NCI-H2227 (cell line): ENCODE measurements at regions not wholly inside any gene's neighbourhood (a gene's known extent, or its start where the extent isn't known, plus 50 kb on each side); places are given as distances from the start of the nearest gene placed in this dataset.

Experiments used
- DNase-seq: peaks from one replicate; lab custom pipeline; 2025; ENCODE audit not compliant: unreplicated experiment; lab: John Stamatoyannopoulos, UW

DNA sequence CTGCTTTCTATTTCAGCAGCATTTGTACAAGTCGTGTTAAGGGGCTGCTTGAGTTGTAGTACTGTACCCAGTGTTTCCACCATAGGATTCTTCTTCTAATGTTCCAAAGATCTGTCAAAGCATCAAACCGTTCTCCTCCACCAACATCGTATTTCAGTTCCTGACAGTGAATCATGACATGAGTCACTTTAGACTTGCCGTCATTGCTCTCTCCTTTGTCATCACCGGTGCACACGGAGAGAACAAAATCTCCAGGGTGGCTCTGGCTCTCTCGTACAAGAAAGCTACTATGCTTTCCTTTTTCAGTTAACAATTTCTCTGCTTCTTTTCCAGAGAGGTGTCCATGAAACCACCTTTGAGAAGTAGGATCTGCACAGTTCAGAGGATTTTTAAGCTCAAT, 270.9 kb upstream of the CCDC54 start:
- DNase-seq: no peak

DNA sequence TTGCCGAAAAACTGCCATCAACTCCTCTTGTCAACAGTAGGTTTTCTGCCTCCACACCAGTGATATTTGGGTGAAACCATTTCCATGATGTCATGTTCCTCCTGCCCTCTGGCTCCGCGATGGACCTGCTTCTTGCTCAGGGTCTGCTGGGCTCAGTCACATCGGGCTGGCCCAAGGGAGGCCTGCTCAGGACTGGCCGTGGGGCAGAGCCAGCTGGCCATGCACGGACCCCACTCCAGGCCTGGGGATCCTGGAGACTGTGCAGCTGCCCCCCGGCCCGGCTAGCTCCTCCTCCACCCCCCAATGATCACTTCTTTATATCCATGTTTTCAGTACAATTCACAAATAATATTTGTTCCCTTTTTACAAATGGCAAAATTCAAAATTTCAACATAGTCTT, 270.3 kb upstream of the CCDC54 start:
- no peak for DNase-seq

DNA sequence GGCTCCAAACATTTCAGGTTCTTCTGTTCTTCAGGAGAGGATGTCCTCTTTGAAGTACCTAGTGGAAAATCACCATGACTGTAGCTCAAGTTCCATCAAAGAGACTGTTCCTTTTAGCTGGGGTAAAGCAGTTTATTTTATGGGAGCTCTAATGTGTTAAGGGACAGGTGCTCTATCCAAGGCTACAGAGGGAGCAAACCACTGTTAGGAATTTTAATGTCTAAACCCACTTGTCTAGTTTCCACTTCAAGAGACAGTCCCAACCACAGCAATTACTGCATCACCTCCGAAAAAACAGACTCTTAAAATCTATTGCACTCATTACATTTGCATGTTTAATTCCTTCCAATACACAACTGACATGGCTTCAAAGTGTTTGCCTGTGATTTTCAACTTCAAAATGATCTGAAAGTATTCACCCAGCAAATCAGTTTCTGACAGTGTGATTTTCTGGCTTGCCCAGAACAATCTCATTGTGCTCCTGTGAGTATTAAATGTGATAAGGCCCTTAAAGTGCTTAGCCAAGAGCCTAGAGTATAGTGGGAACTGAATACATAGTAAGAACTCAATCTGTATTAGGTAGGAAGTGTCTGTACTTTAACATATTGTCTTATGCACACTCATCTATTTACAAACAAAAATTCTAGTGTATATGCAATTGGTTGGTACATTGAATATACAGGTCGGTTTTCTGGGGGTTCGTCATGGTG, 266.5 kb upstream of the CCDC54 start:
- no peak for DNase-seq

DNA sequence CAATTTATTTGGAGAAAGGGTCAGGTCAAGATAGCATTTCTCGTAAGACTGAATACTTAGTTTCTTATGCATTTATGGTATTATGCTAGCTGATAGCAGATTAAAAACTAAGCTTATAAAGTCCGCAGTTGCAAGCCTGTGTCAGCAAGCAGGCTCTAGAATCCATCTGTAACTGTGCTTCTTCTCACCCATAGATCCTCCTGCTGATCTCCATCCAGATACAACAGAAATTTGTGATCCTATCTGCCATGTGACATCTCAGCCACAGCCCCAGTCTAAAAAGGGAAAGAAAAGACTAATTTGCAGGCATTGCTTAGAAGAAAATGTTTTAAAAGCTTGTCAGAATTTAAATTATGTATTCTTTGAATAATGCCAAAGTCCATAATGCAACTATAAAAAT, 265.4 kb upstream of the CCDC54 start:
- DNase-seq: no peak

DNA sequence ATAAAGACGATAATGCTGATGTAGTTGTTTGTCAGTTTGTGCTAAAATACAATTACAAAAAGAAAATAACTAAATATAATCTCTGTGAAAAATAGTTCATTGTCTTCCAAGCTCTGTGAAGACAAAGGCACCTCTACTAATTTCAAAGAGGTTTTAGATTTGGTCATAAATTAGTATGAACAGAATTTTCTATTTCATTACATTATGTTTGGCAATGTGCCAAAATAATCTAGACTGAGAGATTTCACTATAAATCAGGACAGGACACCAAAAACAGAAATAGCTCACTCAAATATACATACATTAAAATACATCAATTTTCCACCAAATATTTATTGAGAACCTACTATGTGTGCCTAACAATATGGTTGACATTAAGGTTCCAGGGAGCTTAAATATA, 264.9 kb upstream of the CCDC54 start:
- no peak for DNase-seq

DNA sequence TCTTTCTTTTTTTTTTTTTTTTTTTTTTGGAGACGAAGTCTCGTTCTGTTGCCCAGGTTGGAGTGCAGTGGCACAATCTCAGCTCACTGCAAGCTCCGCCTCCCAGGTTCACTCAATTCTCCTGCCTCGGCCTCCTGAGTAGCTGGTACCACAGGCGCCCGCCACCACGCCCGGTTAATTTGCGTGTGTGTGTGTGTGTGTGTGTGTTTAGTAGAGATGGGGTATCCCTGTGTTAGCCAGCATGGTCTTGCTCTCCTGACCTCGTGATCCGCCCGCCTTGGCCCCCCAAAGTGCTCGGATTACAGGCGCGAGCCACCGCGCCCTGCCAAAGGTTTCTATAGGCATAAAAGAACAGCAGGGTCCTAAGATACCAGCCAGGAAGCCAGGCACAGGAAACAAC, 261.0 kb upstream of the CCDC54 start:
- no peak for DNase-seq

DNA sequence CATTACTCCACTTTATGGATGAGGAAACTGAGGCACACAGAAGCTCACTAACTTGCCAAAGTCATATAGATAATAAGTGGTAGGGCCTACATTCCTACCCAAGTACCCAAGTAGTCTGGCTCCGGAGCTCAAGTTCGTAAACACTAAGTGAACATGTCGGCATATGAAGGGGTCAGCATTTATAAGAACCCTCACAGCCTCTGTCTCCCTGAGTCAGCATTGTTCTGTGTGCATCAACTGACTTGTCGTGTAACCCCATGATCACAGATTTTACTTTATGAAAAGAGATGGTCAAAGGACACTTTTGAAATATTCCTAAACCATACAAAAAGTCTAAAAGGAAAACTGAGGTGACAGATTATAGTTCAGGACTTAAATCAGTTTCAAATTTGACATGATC, 260.1 kb upstream of the CCDC54 start:
- DNase-seq: no peak

DNA sequence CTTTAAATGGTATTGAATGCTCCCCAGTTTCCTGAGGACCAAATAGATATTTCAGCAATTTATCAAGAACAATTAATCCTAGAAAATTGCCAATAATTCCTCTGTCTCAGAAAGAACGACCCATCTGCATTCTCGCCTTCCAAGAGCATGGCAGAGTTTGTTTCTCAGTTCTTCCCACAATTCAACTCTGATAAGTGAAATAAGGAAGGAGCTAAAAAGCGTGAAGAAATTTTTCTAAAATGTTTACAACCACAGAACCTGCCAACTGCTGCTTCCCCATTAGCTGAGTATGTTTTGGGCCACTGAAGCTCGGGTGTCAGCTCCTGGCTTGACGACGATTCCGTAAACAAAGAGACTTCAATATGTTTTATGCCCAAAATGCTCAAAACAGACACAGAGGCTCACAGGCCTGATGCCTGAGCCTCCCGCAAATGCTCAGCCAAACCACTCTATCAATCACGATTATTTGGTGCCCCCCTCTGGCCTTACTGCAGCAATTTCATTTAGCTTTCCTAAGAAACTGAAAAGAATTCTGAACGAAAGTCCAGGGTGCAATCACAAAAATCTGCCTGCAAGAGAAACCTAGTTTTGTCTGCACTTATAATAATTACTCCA, 259.2 kb upstream of the CCDC54 start:
- no peak for DNase-seq

DNA sequence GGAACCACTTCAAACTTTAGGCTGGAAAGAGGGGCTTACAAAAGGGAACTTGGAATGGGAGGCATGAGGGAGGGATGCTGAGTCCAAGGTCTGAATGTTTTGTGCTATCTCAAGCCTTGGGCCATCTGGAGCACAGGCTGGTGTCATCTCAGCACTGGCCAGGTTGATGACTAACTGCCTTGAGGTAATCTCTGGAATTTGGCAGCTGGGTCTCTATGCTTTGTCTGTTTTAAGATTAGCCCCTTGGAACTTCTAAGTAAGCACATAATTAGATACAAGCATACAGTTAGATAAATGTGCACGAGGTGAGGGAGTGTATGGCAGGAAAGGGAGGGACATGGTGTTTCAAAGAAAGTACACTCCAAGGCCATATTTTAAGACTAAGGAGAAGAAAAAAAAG, 252.4 kb upstream of the CCDC54 start:
- DNase-seq: no peak

DNA sequence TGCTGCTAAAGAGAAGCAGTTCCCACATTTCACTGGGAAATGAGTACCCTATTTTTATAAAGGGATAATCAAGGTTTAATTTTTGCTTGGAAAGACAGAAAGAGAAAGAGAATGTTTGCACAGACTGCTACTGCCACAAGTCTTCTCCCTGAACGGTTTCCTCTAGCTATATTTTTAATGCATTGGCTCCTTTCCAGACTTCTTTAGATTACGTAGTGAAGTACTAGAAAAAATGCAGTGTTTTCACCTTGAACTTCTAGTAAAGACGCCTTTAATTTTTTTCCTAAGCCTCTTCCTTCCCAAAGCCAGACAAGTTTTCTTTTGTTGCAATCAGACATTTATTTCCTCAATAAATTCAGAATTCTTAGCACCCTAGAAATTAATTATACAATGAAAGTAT, 248.3 kb upstream of the CCDC54 start:
- DNase-seq: no peak

DNA sequence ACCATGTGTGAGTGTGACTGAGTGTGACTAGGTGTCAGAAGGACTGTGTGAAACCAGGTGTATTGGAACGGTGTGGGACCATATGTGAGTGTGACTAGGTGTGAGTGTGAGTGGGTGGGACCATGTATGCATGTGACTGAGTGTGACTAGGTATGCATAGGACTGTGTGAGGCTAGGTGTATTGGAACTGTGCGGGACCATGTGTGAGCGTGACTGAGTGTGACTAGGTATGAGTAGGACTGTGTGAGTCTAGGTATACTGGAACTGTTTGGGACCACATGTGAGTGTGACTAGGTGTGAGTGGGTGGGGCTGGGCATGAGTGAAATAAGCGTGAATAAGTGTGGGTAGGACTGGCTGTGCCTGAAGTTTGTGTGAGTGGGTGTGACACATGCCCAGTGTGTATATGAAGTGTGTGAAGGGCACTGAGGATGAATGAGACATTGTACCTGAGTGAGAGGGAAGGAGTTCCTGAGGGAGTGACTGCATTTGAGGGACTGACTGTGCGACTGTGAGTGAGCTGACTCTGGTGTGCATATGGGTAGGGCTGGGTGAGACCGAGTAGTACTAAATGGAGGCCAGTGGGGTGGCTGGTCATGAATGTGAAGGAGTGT, 247.0 kb upstream of the CCDC54 start:
- no peak for DNase-seq

DNA sequence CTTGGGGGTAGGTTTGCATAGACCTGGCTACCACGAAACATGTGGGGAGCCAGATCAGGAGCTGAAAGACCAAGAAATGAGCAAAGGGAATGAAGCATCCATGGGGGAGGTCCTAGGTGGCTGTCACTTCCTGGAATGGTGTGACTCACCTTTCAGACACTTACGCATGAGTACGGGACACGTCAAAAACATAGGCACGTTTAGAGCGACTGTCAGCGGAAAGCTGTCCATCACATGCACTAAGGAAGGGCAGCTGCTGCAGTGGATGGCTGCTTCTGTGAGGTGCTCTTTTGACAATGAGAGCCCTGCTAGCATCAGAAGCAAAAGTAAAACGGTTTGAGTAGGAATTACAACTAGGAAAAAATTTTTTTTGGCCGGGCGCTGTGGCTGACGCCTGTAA, 244.6 kb upstream of the CCDC54 start:
- DNase-seq: no peak

DNA sequence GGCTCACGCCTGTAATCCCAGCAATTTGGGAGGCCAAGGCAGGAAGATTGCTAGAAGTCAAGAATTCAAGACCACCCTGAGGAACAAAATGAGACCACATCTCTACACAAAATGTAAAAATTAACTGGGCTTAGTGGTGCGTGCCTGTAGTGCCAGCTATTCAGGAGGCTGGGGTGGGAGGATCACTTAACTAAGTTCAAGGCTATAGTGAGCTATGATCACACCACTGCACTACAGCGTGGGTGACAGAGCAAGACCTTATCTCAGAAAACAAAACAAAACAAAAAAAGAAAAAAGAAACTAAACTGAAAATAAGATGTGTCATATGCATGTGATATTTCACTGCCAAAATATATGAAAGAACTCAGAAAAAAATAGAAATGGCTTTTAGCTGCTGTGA, 243.3 kb upstream of the CCDC54 start:
- DNase-seq: no peak

DNA sequence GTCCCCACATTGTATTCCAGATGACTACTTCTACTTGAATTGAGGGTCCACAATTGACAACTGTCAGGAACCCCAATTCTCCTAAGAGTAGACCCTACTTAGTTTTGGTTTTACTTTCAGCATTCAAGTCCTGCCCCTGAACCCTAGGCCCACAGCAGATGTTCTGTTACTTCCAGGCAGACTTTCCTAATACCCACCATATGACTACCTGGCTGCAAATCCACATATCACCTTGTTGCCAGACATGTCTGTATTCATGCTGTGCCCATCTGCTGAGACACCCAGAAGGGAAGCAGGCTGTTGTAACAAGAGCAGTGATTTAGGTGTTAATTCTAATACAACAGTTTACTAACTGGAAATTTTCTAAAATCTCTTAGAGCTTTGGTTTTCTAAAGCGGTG, 235.1 kb upstream of the CCDC54 start:
- no peak for DNase-seq

DNA sequence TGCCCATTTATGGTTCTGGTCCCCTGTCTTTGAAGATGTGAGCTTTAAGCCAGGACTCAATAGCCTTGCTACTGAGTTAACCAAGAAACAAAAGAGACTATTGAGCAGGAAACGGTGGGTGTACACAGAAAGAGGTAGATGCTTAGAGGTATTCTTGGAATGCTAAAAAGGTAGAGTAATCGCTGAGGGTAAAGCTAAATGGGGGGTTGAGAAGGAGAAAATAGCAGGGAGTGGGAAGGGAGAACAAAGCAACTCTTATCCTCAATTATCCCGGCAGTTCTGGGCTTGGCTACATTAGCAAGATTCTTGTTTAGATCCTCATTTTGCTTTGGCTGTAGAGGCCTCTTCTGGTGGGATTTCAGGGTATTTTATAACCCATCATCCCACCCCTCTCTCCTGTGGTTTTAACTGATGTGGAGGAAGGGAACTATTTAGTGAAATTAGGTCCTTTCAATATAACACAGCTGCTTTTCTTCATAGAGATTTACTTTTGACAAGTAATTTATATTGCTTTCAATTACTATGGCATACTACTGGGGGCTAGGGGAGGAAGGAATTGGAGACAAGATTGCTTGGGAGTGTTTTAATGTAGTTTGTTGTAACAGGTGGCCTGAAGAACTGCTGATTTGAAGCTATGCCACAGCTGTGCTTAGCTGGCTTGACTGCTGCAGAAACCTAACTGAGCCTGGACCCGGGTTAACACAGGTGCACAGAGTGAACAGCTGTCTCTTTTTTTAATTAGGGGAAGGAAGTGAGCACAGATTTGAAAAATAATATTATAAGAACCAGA, 234.3 kb upstream of the CCDC54 start:
- no peak for DNase-seq

DNA sequence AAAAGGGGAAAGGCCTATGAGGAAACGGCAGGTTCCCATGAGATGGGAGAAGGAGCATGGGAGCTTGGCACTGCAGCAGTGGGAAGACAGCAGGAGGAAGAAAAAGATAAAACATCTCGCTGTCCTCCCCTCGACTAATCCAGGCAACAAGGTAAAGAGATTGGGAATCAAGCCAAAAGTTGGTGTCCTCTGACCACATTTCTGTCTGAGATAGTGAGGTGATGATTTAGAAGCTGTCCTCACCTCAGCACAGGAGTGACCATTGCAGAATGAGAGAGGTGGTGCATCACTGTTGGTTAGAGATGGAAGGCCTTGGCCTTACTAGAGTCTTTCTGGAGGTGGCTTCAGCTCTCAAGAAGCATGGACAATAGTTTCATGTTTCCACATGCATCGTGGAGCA, 226.6 kb upstream of the CCDC54 start:
- DNase-seq: no peak

DNA sequence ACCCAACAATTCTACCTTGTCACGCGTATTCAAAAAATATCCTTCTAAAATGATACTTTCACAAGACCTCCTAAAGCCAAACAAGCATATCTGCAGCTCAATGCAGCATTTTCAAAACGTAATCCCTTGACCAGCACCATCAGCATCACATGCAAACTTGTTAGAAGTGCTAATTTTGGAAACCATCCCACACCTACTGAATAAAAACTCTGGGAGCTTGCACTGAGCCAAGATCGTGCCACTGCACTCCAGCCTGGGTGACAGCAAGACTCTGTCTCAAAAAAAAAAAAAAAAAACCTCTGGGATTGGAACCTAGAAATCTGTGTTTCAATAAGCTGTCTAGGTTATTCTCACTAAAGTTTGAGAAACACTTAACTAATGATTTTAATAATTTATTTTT, 223.3 kb upstream of the CCDC54 start:
- DNase-seq: no peak

DNA sequence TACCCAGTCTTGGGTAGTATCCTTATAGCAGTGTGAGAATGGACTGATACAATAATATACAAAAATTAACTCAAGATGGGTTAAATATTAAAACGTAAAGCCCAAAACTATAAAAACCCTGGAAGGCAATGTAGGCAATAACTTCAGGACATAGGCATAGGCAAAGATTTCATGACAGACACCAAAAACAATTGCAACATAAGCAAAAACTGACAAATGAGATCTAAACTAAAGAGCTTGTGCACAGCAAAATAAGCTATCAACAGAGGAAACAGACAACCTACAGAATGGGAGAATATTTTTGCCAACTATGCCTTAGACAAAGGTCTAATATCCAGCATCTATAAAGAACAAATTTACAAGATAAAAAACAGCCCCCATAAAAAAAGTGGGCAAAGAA, 204.8 kb upstream of the CCDC54 start:
- DNase-seq: no peak

DNA sequence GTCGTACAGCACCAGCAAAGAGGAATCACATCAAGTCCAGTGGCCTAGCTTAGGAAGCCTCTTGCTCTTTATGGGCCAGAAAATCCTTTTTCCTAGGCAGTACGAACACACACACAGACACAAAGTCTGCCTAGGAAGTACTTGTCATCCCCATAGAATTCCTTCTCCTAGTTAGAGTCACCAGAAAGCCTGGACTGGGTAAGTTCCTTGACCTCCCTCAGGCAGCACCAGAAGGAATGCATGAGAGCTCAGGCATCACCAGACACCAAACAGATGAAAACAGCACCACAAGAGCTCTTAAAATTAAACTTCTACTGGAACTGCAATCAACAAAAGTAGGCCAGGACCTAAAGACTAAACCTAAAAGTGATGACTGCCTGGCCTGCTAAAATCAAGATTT, 192.9 kb upstream of the CCDC54 start:
- DNase-seq: no peak

DNA sequence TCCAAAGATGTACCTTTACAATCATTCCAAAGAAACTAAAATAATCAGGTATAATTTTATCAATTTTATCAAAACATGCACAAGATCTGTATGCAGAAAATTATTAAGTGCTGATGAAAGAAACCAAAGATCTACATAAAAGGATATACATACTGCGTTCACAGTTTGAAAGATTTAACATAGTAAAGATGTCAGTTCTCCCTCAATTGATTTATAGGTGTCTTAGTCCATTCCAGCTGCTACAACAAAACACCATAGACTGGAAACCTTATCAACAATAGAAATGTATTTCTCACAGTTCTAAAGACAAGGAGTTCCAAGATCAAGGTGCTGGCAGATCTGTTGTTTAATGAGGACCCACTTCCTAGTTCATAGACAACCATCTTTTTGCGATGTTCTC, 189.0 kb upstream of the CCDC54 start:
- no peak for DNase-seq

DNA sequence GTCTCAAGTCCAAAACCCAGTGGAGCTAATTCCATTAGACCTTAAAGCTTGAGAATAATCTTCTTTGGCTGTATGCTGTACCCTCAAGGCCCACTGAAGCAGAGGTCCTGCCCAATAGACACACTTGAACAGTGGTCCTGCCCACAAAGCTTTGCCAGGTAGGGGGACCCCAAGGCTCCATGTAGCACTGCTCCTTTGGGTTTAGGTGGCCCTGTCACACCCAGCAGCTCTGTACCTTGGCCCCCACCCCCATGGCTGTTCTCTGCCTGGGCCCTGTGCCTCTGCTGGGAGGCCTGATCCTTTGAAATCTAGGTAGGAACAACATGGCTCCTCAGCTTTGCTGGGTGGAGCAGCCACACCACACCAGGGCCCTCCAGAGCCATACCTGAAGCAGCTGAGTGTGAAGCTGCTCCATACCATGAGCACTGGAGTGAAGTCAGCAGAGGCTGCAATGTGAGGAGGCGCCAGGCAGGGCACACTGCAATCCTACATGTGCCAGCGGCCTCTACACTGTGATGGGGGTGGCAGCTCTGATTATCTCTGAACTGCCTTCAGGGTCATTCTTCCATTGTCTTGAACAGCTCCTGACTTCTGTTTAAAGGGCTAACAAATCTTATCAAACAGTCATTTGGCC, 188.0 kb upstream of the CCDC54 start:
- no peak for DNase-seq

DNA sequence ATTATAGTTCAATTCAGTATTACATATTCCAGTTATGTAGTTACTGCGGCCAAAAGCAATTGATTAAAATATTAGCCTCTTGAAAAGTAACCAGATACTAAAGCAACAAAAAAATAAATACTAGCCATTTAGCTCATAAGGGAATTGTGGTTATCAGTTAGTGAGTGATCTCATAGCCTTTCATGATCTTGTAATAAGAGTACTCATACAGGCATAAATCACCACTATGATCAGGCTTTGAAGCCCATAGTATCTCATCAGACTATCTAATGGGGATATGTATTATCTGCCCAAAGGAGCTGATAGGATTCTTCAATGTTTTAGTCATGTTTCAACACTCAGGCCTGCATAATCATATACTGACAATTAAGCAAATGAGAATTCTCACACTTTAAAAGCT, 184.1 kb upstream of the CCDC54 start:
- no peak for DNase-seq
